Omental fat pad (tissue), 3 donors: ENCODE measurements at regions not wholly inside any gene's neighbourhood (a gene's known extent, or its start where the extent isn't known, plus 50 kb on each side); places are given as distances from the start of the nearest gene placed in this dataset.

Source experiments
- ATAC-seq: fragments of 150-250 bp; one replicate; pipeline ENCODE4 v1.9.1; 2016; ENCODE audit warnings: mild to moderate bottlenecking, moderate library complexity; ENCODE audit not compliant: low FRiP score
- DNase-seq: peaks from one replicate; pipeline ENCODE4 v3.0.0-alpha.2; 2019; ENCODE audit warnings: low spot score
- TF ChIP-seq, protein P1 (sequence below), 3 donors: fragments of 450-650 bp; IDR thresholded peaks; one replicate each; pipeline ENCODE4 v1.5.1; 2016 to 2017; ENCODE audit warnings: antibody characterized with exemption in 3 of 3, mild to moderate bottlenecking in 3 of 3, moderate library complexity in 2 of 3

- DNase-seq (no peak), ATAC-seq (no peak)
- TF ChIP-seq, protein P1, sequence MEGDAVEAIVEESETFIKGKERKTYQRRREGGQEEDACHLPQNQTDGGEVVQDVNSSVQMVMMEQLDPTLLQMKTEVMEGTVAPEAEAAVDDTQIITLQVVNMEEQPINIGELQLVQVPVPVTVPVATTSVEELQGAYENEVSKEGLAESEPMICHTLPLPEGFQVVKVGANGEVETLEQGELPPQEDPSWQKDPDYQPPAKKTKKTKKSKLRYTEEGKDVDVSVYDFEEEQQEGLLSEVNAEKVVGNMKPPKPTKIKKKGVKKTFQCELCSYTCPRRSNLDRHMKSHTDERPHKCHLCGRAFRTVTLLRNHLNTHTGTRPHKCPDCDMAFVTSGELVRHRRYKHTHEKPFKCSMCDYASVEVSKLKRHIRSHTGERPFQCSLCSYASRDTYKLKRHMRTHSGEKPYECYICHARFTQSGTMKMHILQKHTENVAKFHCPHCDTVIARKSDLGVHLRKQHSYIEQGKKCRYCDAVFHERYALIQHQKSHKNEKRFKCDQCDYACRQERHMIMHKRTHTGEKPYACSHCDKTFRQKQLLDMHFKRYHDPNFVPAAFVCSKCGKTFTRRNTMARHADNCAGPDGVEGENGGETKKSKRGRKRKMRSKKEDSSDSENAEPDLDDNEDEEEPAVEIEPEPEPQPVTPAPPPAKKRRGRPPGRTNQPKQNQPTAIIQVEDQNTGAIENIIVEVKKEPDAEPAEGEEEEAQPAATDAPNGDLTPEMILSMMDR (IDR thresholded peaks at IDR 0.05): no peak
These were observed 938.4 kb downstream of the MCTP2 start for GRCh38 chr15:95169541-95170459.

- ATAC-seq (no peak), DNase-seq (no peak)
- TF ChIP-seq, protein P1 (IDR thresholded peaks at IDR 0.05): no peak
These were observed 939.4 kb downstream of the MCTP2 start for GRCh38 chr15:95170561-95171380.

DNA sequence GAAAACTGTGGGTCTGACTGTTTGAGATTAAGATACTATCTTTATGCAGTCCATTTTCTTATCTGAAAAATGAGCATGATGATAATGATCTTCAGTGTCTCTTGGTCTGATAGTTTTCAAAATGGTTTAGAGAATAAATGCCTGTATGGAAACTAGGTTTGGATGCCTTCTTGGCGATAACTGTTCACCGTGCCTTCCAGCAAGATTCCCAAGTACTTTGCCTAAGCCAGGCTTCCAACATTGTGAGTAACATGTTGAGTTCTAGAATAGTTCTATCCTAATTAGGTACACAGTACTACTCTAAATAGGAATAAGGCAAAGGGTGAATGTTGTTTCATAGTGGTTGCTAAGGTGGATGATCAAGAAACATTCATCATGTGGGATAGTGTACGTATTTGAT lies 940.2 kb downstream of the MCTP2 start:
- no peak for ATAC-seq
- DNase-seq: no peak
- TF ChIP-seq, protein P1 (IDR thresholded peaks at IDR 0.05): no peak

- TF ChIP-seq, protein P1 (IDR thresholded peaks at IDR 0.05): no peak
- DNase-seq: no peak
- ATAC-seq: peak; percentile 54
These were observed 943.2 kb downstream of the MCTP2 start for GRCh38 chr15:95174301-95175259.

DNA sequence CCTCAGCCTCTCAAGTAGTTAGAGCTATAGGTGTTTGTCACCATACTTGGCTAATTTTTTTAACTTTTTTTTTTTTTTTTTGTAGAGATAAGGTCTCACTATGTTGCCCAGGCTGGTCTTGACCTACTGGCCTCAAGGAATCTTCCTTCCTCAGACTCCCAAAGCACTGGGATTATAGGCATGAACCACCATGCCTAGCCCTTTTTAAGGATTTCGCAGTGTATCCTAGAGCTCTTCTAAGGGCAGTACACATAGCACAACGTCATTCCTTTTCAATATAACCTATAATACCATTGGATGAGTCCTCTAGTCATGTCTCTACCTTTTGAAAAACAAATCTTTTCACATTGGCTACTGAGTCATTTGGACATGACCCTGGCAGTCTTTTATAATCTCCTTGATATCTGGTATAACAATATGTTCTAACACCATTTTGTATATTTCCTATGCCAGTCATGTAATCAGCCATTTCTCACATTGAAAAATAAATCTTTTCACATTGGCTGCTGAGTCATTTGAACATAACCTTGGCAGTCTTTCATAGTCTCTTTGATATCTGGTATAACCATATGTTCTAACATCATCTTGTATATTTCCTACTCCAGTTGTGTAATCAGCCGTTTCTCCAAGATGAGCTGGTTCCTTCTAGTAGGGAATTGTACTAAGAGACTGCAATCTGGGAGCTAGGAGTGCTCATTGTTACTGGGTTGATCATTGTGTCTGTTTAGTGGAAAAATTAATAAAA lies 944.7 kb downstream of the MCTP2 start:
- DNase-seq (no peak), ATAC-seq (no peak)
- TF ChIP-seq, protein P1 (IDR thresholded peaks at IDR 0.05): no peak
